GM12878 (cell line): ENCODE measurements at regions not wholly inside any gene's neighbourhood (a gene's known extent, or its start where the extent isn't known, plus 50 kb on each side); places are given as distances from the start of the nearest gene placed in this dataset.

Source experiments
- ATAC-seq: fragments of 200-7000 bp; cut with Tn5 transposase; 3 replicates; pipeline ENCODE4 v1.9.1; 2020; ENCODE audit warnings: mild to moderate bottlenecking, moderate library complexity
- BruUV-seq: library from RNA; stranded (reverse); fragments of 400-500 nt; replicated peaks from 2 replicates; lab custom pipeline; 2021; lab: Mats Ljungman, UMichigan
- CTCF ChIA-PET: fragments of 300-600 bp; sonication (Branson Sonifier 250); formaldehyde crosslinking; extraction: SDS; loops from one replicate; lab custom pipeline; 2021; ENCODE audit warnings: inconsistent platforms; lab: Yijun Ruan, JAX
- POLR2A ChIA-PET: fragments of 350-600 bp; formaldehyde crosslinking; extraction: SDS; loops from one replicate; lab custom pipeline; 2021; ENCODE audit warnings: inconsistent platforms; lab: Charles Lee
- RAD21 ChIA-PET: fragments of 300-600 bp; sonication (Branson Sonifier 250); formaldehyde crosslinking; loops from one replicate; lab custom pipeline; 2023; ENCODE audit warnings: antibody characterized with exemption; ENCODE audit not compliant: unreplicated experiment; lab: Charles Lee
- SMC1A ChIA-PET: fragments of 300-600 bp; sonication (Branson Sonifier 250); formaldehyde crosslinking; loops from one replicate; lab custom pipeline; 2023; ENCODE audit not compliant: unreplicated experiment, uncharacterized antibody; lab: Charles Lee
- DNase-seq: peaks from one replicate; pipeline ENCODE4 v3.0.0-alpha.2; 2011; ENCODE audit warnings: low read depth, low spot score
- FAIRE-seq: peaks from 3 replicates; lab custom pipeline; 2011; peaks lifted over from hg19 to GRCh38; lab: Jason Lieb, UNC
- H2AFZ ChIP-seq: 2 replicates; pipeline ENCODE4 v1.6.0; 2011; ENCODE audit warnings: low read depth, low read length, control low read depth; ENCODE audit not compliant: control insufficient read depth
- H3K27ac ChIP-seq: 2 replicates; pipeline ENCODE4 v1.5.1; 2011; ENCODE audit warnings: control low read depth; ENCODE audit not compliant: control insufficient read depth, insufficient read depth
- H3K27me3 ChIP-seq, 2 experiments: replicated peaks in 1 of 2; 2 replicates each; pipeline versions ENCODE4 v1.6.0 to v1.6.1; 2011; ENCODE audit warnings: low read length in 1 of 2; ENCODE audit not compliant: control insufficient read depth in 2 of 2, insufficient read depth in 2 of 2
- H3K36me3 ChIP-seq, 2 experiments: 2 replicates each; pipeline ENCODE4 v1.5.1; 2011; ENCODE audit warnings: low read length in 1 of 2; ENCODE audit not compliant: control insufficient read depth in 2 of 2, insufficient read depth in 2 of 2
- H3K4me1 ChIP-seq: 2 replicates; pipeline ENCODE4 v1.6.1; 2011; ENCODE audit warnings: mild to moderate bottlenecking, low read length, moderate library complexity, mixed read lengths; ENCODE audit not compliant: control insufficient read depth, insufficient read depth
- H3K4me2 ChIP-seq: 2 replicates; pipeline ENCODE4 v1.6.0; 2011; ENCODE audit warnings: control low read depth; ENCODE audit not compliant: control insufficient read depth, insufficient read depth
- H3K4me3 ChIP-seq: fragments of 200-600 bp; sonication (generic); 2 replicates; pipeline ENCODE4 v1.5.1; 2016
- H3K79me2 ChIP-seq: 2 replicates; pipeline ENCODE4 v1.6.0; 2011; ENCODE audit warnings: low read length; ENCODE audit not compliant: control insufficient read depth, insufficient read depth
- H3K9ac ChIP-seq: 2 replicates; pipeline ENCODE4 v1.8.0; 2011; ENCODE audit warnings: low read length, control low read depth, mixed read lengths; ENCODE audit not compliant: control insufficient read depth, insufficient read depth
- H3K9me3 ChIP-seq: replicated peaks from 3 replicates; pipeline ENCODE4 v1.5.1; 2011; ENCODE audit warnings: mild to moderate bottlenecking, low read length; ENCODE audit not compliant: control insufficient read depth, insufficient read depth
- H4K20me1 ChIP-seq: 2 replicates; pipeline ENCODE4 v1.6.0; 2011; ENCODE audit not compliant: control insufficient read depth, insufficient read depth
- BRCA1 ChIP-seq: IDR thresholded peaks from 2 replicates; pipeline ENCODE4 v1.6.1; 2011; ENCODE audit warnings: low read depth, low read length, improper control_type of control experiment
- CREM ChIP-seq: IDR thresholded peaks from 2 replicates; pipeline ENCODE4 v1.6.1; 2014; ENCODE audit warnings: antibody characterized with exemption, low read depth
- HDAC2 ChIP-seq: fragments of 200-600 bp; sonication (generic); IDR thresholded peaks from 2 replicates; pipeline ENCODE4 v1.6.1; 2017
- JUNB ChIP-seq: IDR thresholded peaks from 2 replicates; pipeline ENCODE4 v1.6.1; 2016; ENCODE audit warnings: antibody characterized with exemption, mild to moderate bottlenecking
- JUND ChIP-seq: IDR thresholded peaks from 2 replicates; pipeline ENCODE4 v1.6.1; 2012; ENCODE audit warnings: low read depth, mild to moderate bottlenecking, low read length, improper control_type of control experiment, moderate library complexity
- MYB ChIP-seq: fragments of 150-350 bp; IDR thresholded peaks from 2 replicates; pipeline ENCODE4 v1.6.1; 2014; ENCODE audit warnings: mild to moderate bottlenecking, low read depth, low read length, borderline replicate concordance
- MYC ChIP-seq: IDR thresholded peaks from 2 replicates; pipeline ENCODE4 v1.6.1; 2011; ENCODE audit warnings: mild to moderate bottlenecking, low read length, moderate library complexity, inconsistent platforms; ENCODE audit not compliant: insufficient read depth, insufficient replicate concordance, insufficient read length, severe bottlenecking
- POU2F2 ChIP-seq: IDR thresholded peaks from 3 replicates; pipeline ENCODE4 v1.6.1; 2011; ENCODE audit warnings: low read depth, mild to moderate bottlenecking, low read length, borderline replicate concordance
- RAD21 ChIP-seq: IDR thresholded peaks from 2 replicates; pipeline ENCODE4 v1.6.1; 2011; ENCODE audit warnings: mild to moderate bottlenecking, low read depth, low read length, moderate library complexity; ENCODE audit not compliant: insufficient read depth
- YY1 ChIP-seq: IDR thresholded peaks from 2 replicates; pipeline ENCODE4 v1.6.1; 2011; ENCODE audit warnings: low read depth, mild to moderate bottlenecking, low read length
- ZSCAN29 ChIP-seq: fragments of 450-650 bp; IDR thresholded peaks from 2 replicates; pipeline ENCODE4 v1.6.1; 2017; ENCODE audit warnings: mild to moderate bottlenecking, moderate library complexity
- WGBS: methylation state at CpG from one replicate; pipeline ENCODE4 v1.1.6; 2016; ENCODE audit warnings: low lambda C conversion rate; ENCODE audit not compliant: insufficient replicate concordance, insufficient coverage; ENCODE audit errors: missing lambda C conversion rate; 5-methylcytosine and 5-hydroxymethylcytosine counted together
- in situ Hi-C: fragments of 300-500 bp; cut with MboI; formaldehyde crosslinking; loops from 9 replicates; pipeline ENCODE4 v1.14.3; 2018; ENCODE audit warnings: mixed read lengths
- intact Hi-C: fragments of 100-400 bp; cut with micrococcal nuclease; formaldehyde crosslinking; loops from one replicate; pipeline ENCODE4 v1.14.2; 2022; ENCODE audit not compliant: unreplicated experiment

GRCh38 chr5:124452412-124452811, 294.0 kb downstream of the ZNF608 start:
- no peak overlapping the region for H3K27ac ChIP-seq
- H3K27me3 ChIP-seq = no peaks in the 10 kb centered on the region
- peaks cover 19% of the 10 kb centered on the region for H3K4me1 ChIP-seq
- H3K9me3 ChIP-seq = no peaks in the 10 kb centered on the region; the same call in 2 of the 3 replicates
- no peak overlapping the region for H3K9ac ChIP-seq
- no peak for ATAC-seq
- WGBS = 91% methylated on average over 8 of the region's 8 CpGs
- SMC1A ChIA-PET = interaction anchor here (2.0 kb wide), 1 partner anchor 9 kb away, joined by 6 read pairs; no protein-coding TSS in a partner anchor
- H3K4me3 ChIP-seq = no peak overlapping the region
- H2AFZ ChIP-seq = no peak overlapping the region
- RAD21 ChIA-PET = no interaction called here
- POLR2A ChIA-PET = no interaction called here
- no TSS peak for BruUV-seq
- no peaks in the 10 kb centered on the region for H3K36me3 ChIP-seq
- intact Hi-C loops (loop anchor here (2.0 to 10.0 kb wide), 4 partner anchors 70 to 482 kb away; no protein-coding TSS in a partner anchor), in situ Hi-C loops (no loop called here)
- no peak for DNase-seq
- FAIRE-seq = no peak
- no peaks in the 10 kb centered on the region for H4K20me1 ChIP-seq
- no peaks in the 10 kb centered on the region for H3K79me2 ChIP-seq
- CTCF ChIA-PET = interaction anchor here (1.0 kb wide), 1 partner anchor 9 kb away, joined by 3 read pairs; no protein-coding TSS in a partner anchor
- TF ChIP-seq HDAC2 = no peak
- TF ChIP-seq ZSCAN29 = no peak
- TF ChIP-seq MYB = no peak
- no peak for TF ChIP-seq CREM
- no peak for TF ChIP-seq YY1
- TF ChIP-seq JUNB = no peak
- TF ChIP-seq POU2F2 = no peak
- no peak for TF ChIP-seq RAD21
- TF ChIP-seq JUND = no peak
- no peak for TF ChIP-seq MYC
- TF ChIP-seq BRCA1 = no peak
- no peak overlapping the region; the same call in 1 of the 2 replicates for H3K4me2 ChIP-seq
